NK-92 (cell line): ENCODE measurements at regions not wholly inside any gene's neighbourhood (a gene's known extent, or its start where the extent isn't known, plus 50 kb on each side); places are given as distances from the start of the nearest gene placed in this dataset.

Source experiments
- DNase-seq: peaks from one replicate; lab custom pipeline; 2025; ENCODE audit not compliant: unreplicated experiment; lab: John Stamatoyannopoulos, UW

DNA sequence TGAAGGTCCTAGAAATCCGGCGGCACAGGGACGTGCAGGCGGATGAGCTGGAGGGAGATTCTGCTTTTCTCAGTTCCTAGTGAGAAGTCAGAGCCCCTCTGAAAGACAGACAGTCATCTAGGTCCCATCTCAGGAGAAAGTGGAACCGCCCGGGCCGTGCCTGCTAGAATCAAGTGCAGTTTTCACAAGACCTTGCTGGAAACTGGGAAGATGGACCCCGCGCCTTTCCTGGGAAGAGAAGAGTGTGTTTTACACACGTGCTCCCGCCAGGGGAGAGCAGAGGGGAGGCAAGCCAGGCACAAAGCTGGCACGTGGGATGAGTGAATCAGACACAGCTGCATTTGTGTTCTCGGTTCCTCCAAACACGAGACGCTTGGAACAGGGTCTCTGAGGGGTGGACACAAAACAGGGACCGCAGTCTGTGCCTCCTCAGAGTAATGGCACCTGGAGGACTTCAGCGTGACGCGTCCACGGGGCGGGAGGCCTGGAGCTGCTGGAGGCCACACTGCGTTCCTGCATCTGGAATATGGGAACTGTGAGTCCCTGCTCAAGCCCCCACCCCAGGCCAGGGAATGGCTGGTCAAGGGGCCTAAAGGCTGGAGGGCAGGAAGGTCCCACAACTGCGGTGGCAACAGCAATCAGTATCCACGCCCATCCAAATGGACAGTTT lies 218.3 kb downstream of the BRD1 start:
- DNase-seq: no peak

DNA sequence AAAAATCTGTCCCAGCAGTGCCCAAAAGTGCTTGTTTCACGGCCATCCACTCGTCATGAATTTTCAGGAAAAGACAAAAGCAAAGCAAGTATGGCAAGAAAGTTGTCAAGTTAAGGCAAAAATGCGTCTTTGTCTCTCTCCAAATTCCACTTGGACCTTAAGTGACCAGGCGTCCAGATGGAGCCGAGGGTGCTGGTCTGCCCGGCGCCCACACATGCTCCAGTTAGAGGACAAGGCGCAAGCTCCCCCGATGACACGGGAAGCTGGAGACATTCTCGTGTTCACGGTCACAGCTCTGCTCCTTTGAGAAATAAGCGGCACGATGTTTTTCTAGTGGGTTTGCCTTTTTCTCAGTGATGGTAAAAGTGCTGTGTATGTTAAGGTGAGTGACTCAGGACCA lies 219.0 kb downstream of the BRD1 start:
- DNase-seq: no peak

DNA sequence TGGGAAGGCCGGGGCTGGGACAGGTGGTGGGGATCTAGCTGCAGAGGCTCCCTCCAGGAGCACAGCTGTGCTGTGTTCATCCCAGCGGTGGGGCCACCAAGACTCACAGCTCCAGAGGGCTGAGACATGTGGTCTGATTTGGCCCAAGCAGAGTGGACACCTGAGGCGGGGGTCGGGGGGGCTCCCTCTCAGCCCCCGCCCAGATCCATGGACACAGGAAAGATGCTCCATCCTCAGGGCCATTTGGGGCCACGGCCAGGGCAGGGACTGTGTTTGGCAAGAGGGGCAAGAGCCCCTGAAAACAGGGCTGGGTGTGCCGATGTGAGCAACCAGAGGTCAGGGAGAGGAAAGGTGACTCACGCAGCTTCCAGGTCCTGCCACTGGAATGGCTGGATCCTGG lies 219.4 kb downstream of the BRD1 start:
- DNase-seq: no peak

DNA sequence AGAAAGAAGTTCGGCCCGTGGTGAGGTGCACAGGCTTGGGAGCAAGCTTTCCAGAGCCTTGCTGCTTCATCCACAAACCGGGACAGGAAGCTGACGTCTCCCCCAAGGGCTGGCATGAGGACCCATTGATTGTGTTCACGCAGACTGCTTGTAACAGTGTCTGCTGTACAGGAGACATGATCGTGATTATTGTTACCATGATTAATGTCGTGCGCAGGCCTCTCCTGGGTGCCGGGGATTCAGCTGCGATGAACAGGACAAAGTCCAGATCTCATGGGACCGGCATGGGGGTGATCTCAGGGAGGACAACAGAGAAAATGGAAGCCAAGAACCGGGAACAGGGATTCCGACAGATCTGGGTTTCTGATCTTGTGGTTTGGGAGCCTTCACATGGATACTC lies 219.9 kb downstream of the BRD1 start:
- DNase-seq: no peak

DNA sequence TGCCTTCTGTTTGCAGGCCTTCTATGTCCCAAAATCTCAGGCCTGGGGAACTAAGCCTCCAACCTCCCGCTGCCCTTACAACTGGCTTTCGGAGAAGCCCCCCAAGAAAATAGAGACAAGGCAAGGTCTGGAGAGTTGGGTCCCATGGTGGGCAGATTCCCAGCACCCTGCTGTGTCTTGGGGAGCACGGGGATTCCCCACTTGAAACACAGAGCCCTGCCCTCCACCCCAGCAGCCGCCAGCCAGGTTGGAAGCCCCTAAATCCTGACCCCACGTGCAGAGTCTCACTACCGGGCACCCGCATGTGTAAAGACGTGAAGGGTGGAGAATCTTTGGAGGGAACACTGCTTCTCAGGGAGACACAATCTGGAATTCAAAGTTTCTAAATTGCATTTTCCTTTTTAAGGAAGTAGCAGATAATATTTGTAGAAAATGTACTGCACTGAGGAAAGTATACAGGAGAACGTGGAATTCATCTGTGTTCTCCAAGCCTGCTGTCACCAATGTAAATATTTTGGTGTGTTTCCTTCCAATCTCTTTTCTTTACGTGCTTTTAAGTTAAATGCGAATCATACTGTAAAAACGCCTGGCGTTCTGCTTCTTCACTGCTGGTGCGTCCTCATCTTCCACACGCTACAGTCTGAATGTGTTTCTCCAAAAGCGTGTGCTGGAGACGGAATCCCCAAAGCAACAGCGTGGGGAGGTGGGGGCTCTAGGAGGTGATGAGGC lies 220.9 kb downstream of the BRD1 start:
- no peak for DNase-seq

DNA sequence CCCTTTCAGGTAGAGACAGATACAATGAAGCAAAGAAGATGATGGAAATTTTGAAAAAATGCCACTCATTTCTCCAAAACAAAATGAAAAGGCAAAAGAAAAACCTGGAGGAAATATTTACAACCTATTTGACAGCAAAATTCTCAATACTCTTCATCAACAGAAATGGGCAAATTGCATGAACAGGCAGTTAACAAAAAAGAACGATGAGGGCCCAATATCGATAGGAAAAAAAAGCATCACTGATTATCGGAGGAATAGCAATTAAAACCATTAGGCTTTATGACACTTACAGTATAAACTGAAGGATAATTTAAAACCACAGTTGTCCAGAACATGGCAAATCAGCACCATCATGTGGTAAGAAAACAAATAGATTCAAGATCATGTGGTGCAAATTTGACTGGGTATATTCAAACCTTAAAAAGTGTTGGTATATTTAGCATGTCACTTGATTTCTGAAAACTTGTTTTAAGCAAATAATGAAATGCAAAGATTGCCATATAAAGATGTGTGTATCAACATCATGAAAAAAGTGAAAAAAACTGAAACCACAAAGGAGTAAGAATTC lies 222.9 kb downstream of the BRD1 start:
- no peak for DNase-seq

- DNase-seq: no peak
Observed at GRCh38 chr22:49603016-49603415, 224.7 kb downstream of the BRD1 start.

DNA sequence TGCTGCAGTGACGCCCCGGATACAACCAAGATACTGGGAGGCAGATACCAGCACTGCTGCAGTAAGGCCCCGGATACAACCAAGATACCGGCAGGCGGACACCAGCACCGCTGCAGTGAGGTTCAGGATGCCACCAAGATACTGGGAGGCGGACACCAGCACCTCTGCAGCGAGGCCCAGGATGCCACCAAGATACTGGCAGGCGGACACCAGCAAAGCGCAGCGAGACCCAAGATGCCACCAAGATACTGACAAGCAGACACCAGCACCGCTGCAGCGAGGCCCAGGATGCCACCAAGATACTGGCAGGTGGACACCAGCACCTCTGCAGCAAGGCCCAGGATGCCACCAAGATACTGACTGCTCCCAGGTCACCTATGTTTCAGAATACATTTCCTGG lies 225.2 kb downstream of the BRD1 start:
- no peak for DNase-seq

- no peak for DNase-seq
Observed at GRCh38 chr22:49601614-49602321, 225.9 kb downstream of the BRD1 start.

DNA sequence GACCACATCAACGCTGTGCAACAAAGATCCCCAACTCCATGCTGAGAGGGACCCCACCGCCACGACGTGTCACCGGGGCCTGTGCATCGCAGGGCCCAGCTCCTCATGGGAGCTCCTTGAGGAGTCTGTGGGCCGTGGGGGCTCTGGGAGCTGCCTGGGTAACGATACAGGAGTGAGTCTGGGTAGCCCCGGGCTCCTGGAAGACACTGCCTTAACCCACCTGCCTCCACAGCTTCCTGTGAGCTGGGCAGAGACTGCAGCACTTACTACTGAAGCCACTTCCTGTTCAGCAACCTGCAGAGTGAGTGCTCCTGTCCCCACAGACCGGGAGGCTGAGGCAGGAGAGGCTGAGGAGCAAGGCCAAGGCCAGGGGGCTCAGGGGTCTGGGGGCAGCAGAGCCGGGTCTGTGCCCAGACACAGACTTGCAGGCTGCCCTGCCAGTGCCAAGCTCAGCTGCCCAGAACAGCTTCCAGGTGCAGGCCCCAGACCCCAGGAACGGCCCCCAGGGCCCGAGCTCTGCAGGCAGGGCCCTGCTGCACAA lies 226.7 kb downstream of the BRD1 start:
- DNase-seq: no peak

GRCh38 chr22:49600468-49600867 lies 227.2 kb downstream of the BRD1 start:
- DNase-seq: no peak

GRCh38 chr22:49599691-49600455 lies 227.8 kb downstream of the BRD1 start:
- DNase-seq: no peak

GRCh38 chr22:49599039-49599438 lies 228.6 kb downstream of the BRD1 start:
- no peak for DNase-seq

GRCh38 chr22:49598338-49598737 lies 229.3 kb downstream of the BRD1 start:
- DNase-seq: no peak

- no peak for DNase-seq
Observed at GRCh38 chr22:49597428-49598039, 230.1 kb downstream of the BRD1 start.

GRCh38 chr22:49595465-49596078 lies 232.1 kb downstream of the BRD1 start:
- DNase-seq: no peak

DNA sequence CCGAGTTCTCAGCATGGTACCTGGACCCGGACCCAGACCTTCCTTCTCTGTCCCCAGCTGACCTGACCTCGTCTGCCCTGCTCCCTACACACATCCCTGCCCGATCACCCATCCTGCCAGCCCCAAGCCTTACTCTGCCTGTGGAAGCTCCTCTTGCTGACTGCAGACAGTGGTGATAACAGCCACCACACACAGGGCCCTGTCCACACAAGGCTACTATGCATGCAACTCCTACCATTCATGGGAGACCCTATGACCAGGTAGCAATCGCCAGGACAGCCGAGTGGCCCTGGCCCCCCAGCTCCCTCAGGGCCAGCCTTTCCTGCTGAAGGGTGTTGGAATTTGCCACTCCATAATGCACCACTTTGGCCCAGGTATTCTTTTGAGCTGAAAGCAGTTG lies 233.6 kb downstream of the BRD1 start:
- DNase-seq: no peak

DNA sequence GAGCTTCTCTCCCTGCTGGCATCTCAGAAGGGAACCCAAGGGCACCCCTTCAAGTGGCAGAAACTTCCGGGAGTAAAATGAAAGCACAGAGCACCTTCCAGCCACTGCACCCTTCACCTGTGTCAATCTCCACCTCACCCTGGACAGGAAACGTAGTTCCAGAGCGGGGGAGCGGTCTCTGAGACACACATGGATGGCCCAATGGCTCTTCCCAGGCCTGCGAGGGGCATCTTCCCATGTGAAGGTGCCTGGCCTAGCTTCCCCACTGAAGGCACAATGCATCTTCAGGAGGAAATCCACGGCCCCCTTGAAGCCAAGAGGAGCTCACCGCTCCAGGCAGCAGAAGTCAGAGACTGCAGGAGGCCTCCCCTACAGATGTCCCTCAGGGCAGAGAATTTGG lies 234.2 kb downstream of the BRD1 start:
- DNase-seq: no peak

DNA sequence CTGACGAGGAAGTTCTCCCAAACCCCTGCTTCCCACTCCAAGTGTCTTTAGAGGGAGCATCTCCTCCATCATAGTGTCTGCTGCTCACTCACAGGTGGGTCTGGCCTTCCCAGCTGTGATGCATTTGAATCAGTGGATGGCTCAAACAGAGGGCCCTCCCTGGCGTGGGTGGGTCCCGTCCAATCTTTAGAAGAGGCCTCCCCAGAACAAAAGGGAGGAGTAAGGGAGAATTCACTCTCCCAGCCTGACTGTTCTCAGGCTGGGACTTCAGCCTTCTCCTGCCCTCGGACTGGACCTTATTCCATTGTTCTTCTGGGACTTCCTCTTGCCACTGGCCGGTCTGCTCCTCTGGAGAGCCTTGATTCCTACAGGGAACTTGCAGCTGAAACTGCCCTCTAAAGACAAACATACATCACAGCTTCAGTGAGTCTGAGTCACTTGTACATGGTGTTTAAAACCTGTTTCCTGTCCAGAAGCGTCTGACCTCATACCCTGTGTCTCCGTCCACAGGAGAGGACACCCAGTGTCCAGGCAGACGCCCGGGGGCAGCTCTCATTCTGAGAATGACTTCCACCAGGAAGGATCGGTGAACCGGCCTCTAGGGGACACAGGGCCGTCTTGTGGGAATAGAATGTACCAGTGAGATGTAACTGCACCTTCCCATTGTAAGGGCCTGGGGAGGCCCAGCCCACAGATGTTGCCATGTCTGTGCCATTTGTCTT lies 234.7 kb downstream of the BRD1 start:
- DNase-seq: no peak
